ENCODE measurements at regions not wholly inside any gene's neighbourhood (a gene's known extent, or its start where the extent isn't known, plus 50 kb on each side); places are given as distances from the start of the nearest gene placed in this dataset.

GRCh38 chr2:71831193-71831577 is 316.5 kb downstream of the CYP26B1 start:
- no peak overlapping the region for H3K4me3 ChIP-seq (ENCODE audit: low read length)
- H3K79me2 ChIP-seq (ENCODE audit: low read length), result no peaks in the 10 kb centered on the region
- H3K27me3 ChIP-seq (ENCODE audit: low read depth, low read length), result peaks cover 42% of the 10 kb centered on the region
- no peaks in the 10 kb centered on the region for H4K20me1 ChIP-seq (ENCODE audit: insufficient read depth, low read length)
- H3K4me1 ChIP-seq (ENCODE audit: low read length), result no peaks in the 10 kb centered on the region
- H3K27ac ChIP-seq (ENCODE audit: low read length), result no peak overlapping the region
- no peak overlapping the region for H3K4me2 ChIP-seq (ENCODE audit: low read length)
- no peak for TF ChIP-seq EZH2phosphoT487 (IDR thresholded peaks at IDR 0.05; ENCODE audit: low read depth)
- TF ChIP-seq, protein P1, sequence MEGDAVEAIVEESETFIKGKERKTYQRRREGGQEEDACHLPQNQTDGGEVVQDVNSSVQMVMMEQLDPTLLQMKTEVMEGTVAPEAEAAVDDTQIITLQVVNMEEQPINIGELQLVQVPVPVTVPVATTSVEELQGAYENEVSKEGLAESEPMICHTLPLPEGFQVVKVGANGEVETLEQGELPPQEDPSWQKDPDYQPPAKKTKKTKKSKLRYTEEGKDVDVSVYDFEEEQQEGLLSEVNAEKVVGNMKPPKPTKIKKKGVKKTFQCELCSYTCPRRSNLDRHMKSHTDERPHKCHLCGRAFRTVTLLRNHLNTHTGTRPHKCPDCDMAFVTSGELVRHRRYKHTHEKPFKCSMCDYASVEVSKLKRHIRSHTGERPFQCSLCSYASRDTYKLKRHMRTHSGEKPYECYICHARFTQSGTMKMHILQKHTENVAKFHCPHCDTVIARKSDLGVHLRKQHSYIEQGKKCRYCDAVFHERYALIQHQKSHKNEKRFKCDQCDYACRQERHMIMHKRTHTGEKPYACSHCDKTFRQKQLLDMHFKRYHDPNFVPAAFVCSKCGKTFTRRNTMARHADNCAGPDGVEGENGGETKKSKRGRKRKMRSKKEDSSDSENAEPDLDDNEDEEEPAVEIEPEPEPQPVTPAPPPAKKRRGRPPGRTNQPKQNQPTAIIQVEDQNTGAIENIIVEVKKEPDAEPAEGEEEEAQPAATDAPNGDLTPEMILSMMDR (IDR thresholded peaks at IDR 0.05; ENCODE audit: low read depth, low read length), result no peak
- H3K9ac ChIP-seq (ENCODE audit: low read length), result no peak overlapping the region
- H2AFZ ChIP-seq (ENCODE audit: low read depth, low read length), result no peak overlapping the region
- H3K36me3 ChIP-seq (replicated peaks; ENCODE audit: low read depth, low read length), result no peaks in the 10 kb centered on the region
- no peaks in the 10 kb centered on the region for H3K9me3 ChIP-seq (ENCODE audit: insufficient read depth, low read length)

GRCh38 chr2:71830497-71831192 is 317.0 kb downstream of the CYP26B1 start:
- H3K36me3 ChIP-seq (replicated peaks; ENCODE audit: low read depth, low read length), result no peaks in the 10 kb centered on the region
- H3K27ac ChIP-seq (ENCODE audit: low read length), result no peak overlapping the region
- no peaks in the 10 kb centered on the region for H3K79me2 ChIP-seq (ENCODE audit: low read length)
- no peak overlapping the region for H3K4me3 ChIP-seq (ENCODE audit: low read length)
- H3K4me2 ChIP-seq (ENCODE audit: low read length), result no peak overlapping the region
- H3K9me3 ChIP-seq (ENCODE audit: insufficient read depth, low read length), result no peaks in the 10 kb centered on the region
- no peaks in the 10 kb centered on the region for H4K20me1 ChIP-seq (ENCODE audit: insufficient read depth, low read length)
- no peak overlapping the region for H2AFZ ChIP-seq (ENCODE audit: low read depth, low read length)
- H3K4me1 ChIP-seq (ENCODE audit: low read length), result no peaks in the 10 kb centered on the region
- peaks cover 42% of the 10 kb centered on the region for H3K27me3 ChIP-seq (ENCODE audit: low read depth, low read length)
- no peak overlapping the region for H3K9ac ChIP-seq (ENCODE audit: low read length)
- TF ChIP-seq, protein P1 (IDR thresholded peaks at IDR 0.05; ENCODE audit: low read depth, low read length), result no peak
- TF ChIP-seq EZH2phosphoT487 (IDR thresholded peaks at IDR 0.05; ENCODE audit: low read depth), result no peak

DNA sequence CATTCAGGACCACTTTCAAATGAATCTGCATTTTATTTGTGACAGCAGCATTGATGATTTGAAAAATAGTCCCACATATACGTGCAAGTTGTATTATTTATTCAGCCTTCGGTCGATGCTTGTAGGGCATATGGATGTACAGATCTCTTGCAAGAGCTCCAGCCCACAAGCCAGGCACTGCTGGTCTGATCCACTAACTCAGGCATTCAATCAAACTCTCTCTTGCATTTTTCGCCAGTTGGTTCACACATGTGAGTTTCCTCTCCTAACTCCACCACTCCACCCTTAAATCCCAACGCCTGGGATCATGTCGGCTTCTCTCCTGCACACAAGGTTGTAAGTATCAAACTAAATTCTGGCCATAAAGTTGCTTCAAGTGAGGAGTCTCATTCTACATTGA is 318.7 kb downstream of the CYP26B1 start:
- TF ChIP-seq EZH2phosphoT487 (IDR thresholded peaks at IDR 0.05; ENCODE audit: low read depth), result no peak
- TF ChIP-seq, protein P1 (IDR thresholded peaks at IDR 0.05; ENCODE audit: low read depth, low read length), result no peak
- H3K36me3 ChIP-seq (replicated peaks; ENCODE audit: low read depth, low read length), result no peaks in the 10 kb centered on the region
- H3K9me3 ChIP-seq (ENCODE audit: insufficient read depth, low read length), result no peaks in the 10 kb centered on the region

GRCh38 chr2:71827973-71828372 is 319.7 kb downstream of the CYP26B1 start:
- Histone ChIP-seq H3K4me2 (ENCODE audit: low read length) (no peak overlapping the region), H3K79me2 (ENCODE audit: low read length) (no peaks in the 10 kb centered on the region), H3K27ac (ENCODE audit: low read length) (no peak overlapping the region), H2AFZ (ENCODE audit: low read depth, low read length) (no peak overlapping the region), H3K36me3 (replicated peaks; ENCODE audit: low read depth, low read length) (no peaks in the 10 kb centered on the region), H4K20me1 (ENCODE audit: insufficient read depth, low read length) (no peaks in the 10 kb centered on the region), H3K9me3 (ENCODE audit: insufficient read depth, low read length) (no peaks in the 10 kb centered on the region), H3K27me3 (ENCODE audit: low read depth, low read length) (peaks cover 42% of the 10 kb centered on the region), H3K4me3 (ENCODE audit: low read length) (no peak overlapping the region), H3K4me1 (ENCODE audit: low read length) (no peaks in the 10 kb centered on the region), H3K9ac (ENCODE audit: low read length) (no peak overlapping the region)
- TF ChIP-seq, protein P1 (IDR thresholded peaks at IDR 0.05; ENCODE audit: low read depth, low read length), result no peak
- TF ChIP-seq EZH2phosphoT487 (IDR thresholded peaks at IDR 0.05; ENCODE audit: low read depth), result no peak

More for the DNA sequence above, 318.7 kb downstream of the CYP26B1 start:
- Histone ChIP-seq H3K27ac (ENCODE audit: low read length) (no peak overlapping the region), H3K4me2 (ENCODE audit: low read length) (no peak overlapping the region), H3K79me2 (ENCODE audit: low read length) (no peaks in the 10 kb centered on the region), H2AFZ (ENCODE audit: low read depth, low read length) (no peak overlapping the region), H3K4me1 (ENCODE audit: low read length) (no peaks in the 10 kb centered on the region), H3K9ac (ENCODE audit: low read length) (no peak overlapping the region), H3K27me3 (ENCODE audit: low read depth, low read length) (peaks cover 42% of the 10 kb centered on the region), H3K4me3 (ENCODE audit: low read length) (no peak overlapping the region), H4K20me1 (ENCODE audit: insufficient read depth, low read length) (no peaks in the 10 kb centered on the region)
